GM23338 (cell line): ENCODE measurements at regions not wholly inside any gene's neighbourhood (a gene's known extent, or its start where the extent isn't known, plus 50 kb on each side); places are given as distances from the start of the nearest gene placed in this dataset.

Source experiments
- ATAC-seq: fragments of 200-7000 bp; cut with Tn5 transposase; 3 replicates; pipeline ENCODE4 v1.9.1; 2020
- DNase-seq: peaks from one replicate; pipeline ENCODE4 v3.0.0-alpha.2; 2015; ENCODE audit warnings: low spot score
- H2AFZ ChIP-seq: fragments of 200-600 bp; sonication (generic); 2 replicates; pipeline ENCODE4 v1.8.0; 2016; ENCODE audit warnings: antibody characterized with exemption, mild to moderate bottlenecking, moderate library complexity
- H3F3A ChIP-seq: fragments of 200-600 bp; sonication (generic); replicated peaks from 2 replicates; pipeline ENCODE4 v1.8.0; 2017; ENCODE audit warnings: antibody characterized with exemption, mixed run types, low read depth
- H3K27ac ChIP-seq: fragments of 200-600 bp; sonication (generic); 2 replicates; pipeline ENCODE4 v1.6.1; 2016; ENCODE audit warnings: low read depth
- H3K27me3 ChIP-seq: fragments of 200-600 bp; sonication (generic); 2 replicates; pipeline ENCODE4 v1.8.0; 2016; ENCODE audit warnings: mild to moderate bottlenecking, mixed run types, moderate library complexity; ENCODE audit not compliant: insufficient read depth
- H3K36me3 ChIP-seq: fragments of 200-600 bp; sonication (generic); 2 replicates; pipeline ENCODE4 v1.8.0; 2016; ENCODE audit warnings: mild to moderate bottlenecking; ENCODE audit not compliant: insufficient read depth
- H3K4me1 ChIP-seq: fragments of 200-600 bp; sonication (generic); 2 replicates; pipeline ENCODE4 v1.8.0; 2016; ENCODE audit warnings: mild to moderate bottlenecking, moderate library complexity; ENCODE audit not compliant: insufficient read depth
- H3K4me2 ChIP-seq: fragments of 200-600 bp; sonication (generic); 2 replicates; pipeline ENCODE4 v1.7.1; 2017; ENCODE audit warnings: mixed run types
- H3K4me3 ChIP-seq: fragments of 200-600 bp; sonication (generic); 2 replicates; pipeline ENCODE4 v1.6.1; 2016; ENCODE audit warnings: mixed run types
- H3K79me2 ChIP-seq: fragments of 200-600 bp; sonication (generic); replicated peaks from 2 replicates; pipeline ENCODE4 v1.8.0; 2017; ENCODE audit warnings: mild to moderate bottlenecking; ENCODE audit not compliant: insufficient read depth
- H3K9me2 ChIP-seq: fragments of 200-600 bp; sonication (generic); 2 replicates; pipeline ENCODE4 v1.8.0; 2017; ENCODE audit not compliant: insufficient read depth
- H4K20me1 ChIP-seq: fragments of 200-600 bp; sonication (generic); replicated peaks from 2 replicates; pipeline ENCODE4 v1.8.0; 2017; ENCODE audit warnings: mild to moderate bottlenecking; ENCODE audit not compliant: insufficient read depth
- H3K27ac Mint-ChIP-seq: 2 replicates; pipeline ENCODE4 v1.8.0; 2020; ENCODE audit warnings: inconsistent platforms, mild to moderate bottlenecking, moderate library complexity, mixed read lengths
- H3K27me3 Mint-ChIP-seq: 3 replicates; pipeline ENCODE4 v1.8.0; 2022; ENCODE audit warnings: low read depth, mild to moderate bottlenecking, moderate library complexity, mixed read lengths, inconsistent platforms; ENCODE audit not compliant: insufficient read depth, poor library complexity
- H3K36me3 Mint-ChIP-seq: 3 replicates; pipeline ENCODE4 v1.8.0; 2021; ENCODE audit warnings: low read depth, mild to moderate bottlenecking, inconsistent platforms, moderate library complexity, mixed read lengths
- H3K4me1 Mint-ChIP-seq: 3 replicates; pipeline ENCODE4 v1.8.0; 2020; ENCODE audit warnings: mild to moderate bottlenecking, inconsistent platforms, mixed read lengths
- H3K4me3 Mint-ChIP-seq: 3 replicates; pipeline ENCODE4 v1.8.0; 2021; ENCODE audit warnings: moderate library complexity, mild to moderate bottlenecking, inconsistent platforms, mixed read lengths
- H3K9me3 Mint-ChIP-seq: 3 replicates; pipeline ENCODE4 v1.8.0; 2020; ENCODE audit warnings: moderate library complexity, mild to moderate bottlenecking, inconsistent platforms, mixed read lengths
- EZH2 ChIP-seq: fragments of 200-600 bp; sonication (generic); IDR thresholded peaks from one replicate; pipeline ENCODE4 v1.8.0; 2017; ENCODE audit warnings: antibody characterized with exemption, mild to moderate bottlenecking, low read depth; ENCODE audit not compliant: unreplicated experiment
- NANOG ChIP-seq: IDR thresholded peaks from 2 replicates; pipeline ENCODE4 v1.6.1; 2016; ENCODE audit warnings: antibody characterized with exemption, borderline replicate concordance
- POLR2AphosphoS5 ChIP-seq: IDR thresholded peaks from 2 replicates; pipeline ENCODE4 v1.6.1; 2016; ENCODE audit warnings: antibody characterized with exemption, low read depth
- ZNF114 ChIP-seq: fragments of 250-450 bp; sonication (Bioruptor Pico); IDR thresholded peaks from 2 replicates; pipeline ENCODE4 v1.5.0; 2020; ENCODE audit warnings: mild to moderate bottlenecking, moderate library complexity
- ZNF331 ChIP-seq: fragments of 250-450 bp; sonication (Bioruptor Pico); IDR thresholded peaks from 2 replicates; pipeline ENCODE4 v1.5.0; 2020; ENCODE audit warnings: low read depth, mild to moderate bottlenecking, moderate library complexity
- TF ChIP-seq, protein P1 (sequence below): IDR thresholded peaks from one replicate; pipeline ENCODE4 v1.6.1; 2018; ENCODE audit warnings: antibody characterized with exemption; ENCODE audit not compliant: unreplicated experiment
- TF ChIP-seq, protein P2 (sequence below): IDR thresholded peaks from 2 replicates; pipeline ENCODE4 v1.6.1; 2016; ENCODE audit warnings: antibody characterized with exemption
- TF ChIP-seq, protein P3 (sequence below), 2 experiments: fragments of 200-600 bp in 1 of 2; sonication (generic) in 1 of 2; conservative IDR thresholded peaks; 2 replicates each; pipeline versions ENCODE4 v1.5.1 to v1.6.1; 2016 to 2017; ENCODE audit warnings: antibody characterized with exemption in 2 of 2, low read depth in 2 of 2, mild to moderate bottlenecking in 2 of 2, moderate library complexity in 1 of 2

DNA sequence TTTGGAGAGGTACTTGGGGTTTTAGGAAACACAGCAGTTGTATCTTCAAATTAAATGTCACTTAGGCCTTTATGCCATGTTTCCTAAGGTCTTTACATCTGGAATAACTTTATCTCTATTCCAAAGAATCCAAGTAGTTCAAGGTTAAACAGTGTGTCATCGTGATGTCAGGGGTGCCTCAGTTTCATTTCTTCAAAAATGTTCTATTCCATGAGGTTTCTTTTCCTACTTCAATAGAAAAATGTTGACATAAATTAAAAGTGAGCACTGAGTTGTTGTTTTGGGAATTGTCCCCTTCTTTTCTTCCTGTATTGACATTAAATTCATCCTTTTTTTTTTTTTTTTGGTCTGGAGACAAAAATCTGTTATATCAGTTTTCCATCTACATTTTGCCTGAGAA lies 160.6 kb upstream of the C21orf91 start (continued):
- TF ChIP-seq, protein P1, sequence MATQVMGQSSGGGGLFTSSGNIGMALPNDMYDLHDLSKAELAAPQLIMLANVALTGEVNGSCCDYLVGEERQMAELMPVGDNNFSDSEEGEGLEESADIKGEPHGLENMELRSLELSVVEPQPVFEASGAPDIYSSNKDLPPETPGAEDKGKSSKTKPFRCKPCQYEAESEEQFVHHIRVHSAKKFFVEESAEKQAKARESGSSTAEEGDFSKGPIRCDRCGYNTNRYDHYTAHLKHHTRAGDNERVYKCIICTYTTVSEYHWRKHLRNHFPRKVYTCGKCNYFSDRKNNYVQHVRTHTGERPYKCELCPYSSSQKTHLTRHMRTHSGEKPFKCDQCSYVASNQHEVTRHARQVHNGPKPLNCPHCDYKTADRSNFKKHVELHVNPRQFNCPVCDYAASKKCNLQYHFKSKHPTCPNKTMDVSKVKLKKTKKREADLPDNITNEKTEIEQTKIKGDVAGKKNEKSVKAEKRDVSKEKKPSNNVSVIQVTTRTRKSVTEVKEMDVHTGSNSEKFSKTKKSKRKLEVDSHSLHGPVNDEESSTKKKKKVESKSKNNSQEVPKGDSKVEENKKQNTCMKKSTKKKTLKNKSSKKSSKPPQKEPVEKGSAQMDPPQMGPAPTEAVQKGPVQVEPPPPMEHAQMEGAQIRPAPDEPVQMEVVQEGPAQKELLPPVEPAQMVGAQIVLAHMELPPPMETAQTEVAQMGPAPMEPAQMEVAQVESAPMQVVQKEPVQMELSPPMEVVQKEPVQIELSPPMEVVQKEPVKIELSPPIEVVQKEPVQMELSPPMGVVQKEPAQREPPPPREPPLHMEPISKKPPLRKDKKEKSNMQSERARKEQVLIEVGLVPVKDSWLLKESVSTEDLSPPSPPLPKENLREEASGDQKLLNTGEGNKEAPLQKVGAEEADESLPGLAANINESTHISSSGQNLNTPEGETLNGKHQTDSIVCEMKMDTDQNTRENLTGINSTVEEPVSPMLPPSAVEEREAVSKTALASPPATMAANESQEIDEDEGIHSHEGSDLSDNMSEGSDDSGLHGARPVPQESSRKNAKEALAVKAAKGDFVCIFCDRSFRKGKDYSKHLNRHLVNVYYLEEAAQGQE, result no peak
- TF ChIP-seq, protein P2, sequence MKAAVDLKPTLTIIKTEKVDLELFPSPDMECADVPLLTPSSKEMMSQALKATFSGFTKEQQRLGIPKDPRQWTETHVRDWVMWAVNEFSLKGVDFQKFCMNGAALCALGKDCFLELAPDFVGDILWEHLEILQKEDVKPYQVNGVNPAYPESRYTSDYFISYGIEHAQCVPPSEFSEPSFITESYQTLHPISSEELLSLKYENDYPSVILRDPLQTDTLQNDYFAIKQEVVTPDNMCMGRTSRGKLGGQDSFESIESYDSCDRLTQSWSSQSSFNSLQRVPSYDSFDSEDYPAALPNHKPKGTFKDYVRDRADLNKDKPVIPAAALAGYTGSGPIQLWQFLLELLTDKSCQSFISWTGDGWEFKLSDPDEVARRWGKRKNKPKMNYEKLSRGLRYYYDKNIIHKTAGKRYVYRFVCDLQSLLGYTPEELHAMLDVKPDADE, result no peak
- TF ChIP-seq ZNF331 (CRISPR knock-in tag), result no peak
- no peak for TF ChIP-seq POLR2AphosphoS5
- TF ChIP-seq, protein P3, sequence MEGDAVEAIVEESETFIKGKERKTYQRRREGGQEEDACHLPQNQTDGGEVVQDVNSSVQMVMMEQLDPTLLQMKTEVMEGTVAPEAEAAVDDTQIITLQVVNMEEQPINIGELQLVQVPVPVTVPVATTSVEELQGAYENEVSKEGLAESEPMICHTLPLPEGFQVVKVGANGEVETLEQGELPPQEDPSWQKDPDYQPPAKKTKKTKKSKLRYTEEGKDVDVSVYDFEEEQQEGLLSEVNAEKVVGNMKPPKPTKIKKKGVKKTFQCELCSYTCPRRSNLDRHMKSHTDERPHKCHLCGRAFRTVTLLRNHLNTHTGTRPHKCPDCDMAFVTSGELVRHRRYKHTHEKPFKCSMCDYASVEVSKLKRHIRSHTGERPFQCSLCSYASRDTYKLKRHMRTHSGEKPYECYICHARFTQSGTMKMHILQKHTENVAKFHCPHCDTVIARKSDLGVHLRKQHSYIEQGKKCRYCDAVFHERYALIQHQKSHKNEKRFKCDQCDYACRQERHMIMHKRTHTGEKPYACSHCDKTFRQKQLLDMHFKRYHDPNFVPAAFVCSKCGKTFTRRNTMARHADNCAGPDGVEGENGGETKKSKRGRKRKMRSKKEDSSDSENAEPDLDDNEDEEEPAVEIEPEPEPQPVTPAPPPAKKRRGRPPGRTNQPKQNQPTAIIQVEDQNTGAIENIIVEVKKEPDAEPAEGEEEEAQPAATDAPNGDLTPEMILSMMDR (conservative IDR thresholded peaks at IDR 0.05; ENCODE audit: low read depth in 2 of 2), result no peak
- TF ChIP-seq NANOG, result no peak
- no peak for TF ChIP-seq ZNF114 (CRISPR knock-in tag)

DNA sequence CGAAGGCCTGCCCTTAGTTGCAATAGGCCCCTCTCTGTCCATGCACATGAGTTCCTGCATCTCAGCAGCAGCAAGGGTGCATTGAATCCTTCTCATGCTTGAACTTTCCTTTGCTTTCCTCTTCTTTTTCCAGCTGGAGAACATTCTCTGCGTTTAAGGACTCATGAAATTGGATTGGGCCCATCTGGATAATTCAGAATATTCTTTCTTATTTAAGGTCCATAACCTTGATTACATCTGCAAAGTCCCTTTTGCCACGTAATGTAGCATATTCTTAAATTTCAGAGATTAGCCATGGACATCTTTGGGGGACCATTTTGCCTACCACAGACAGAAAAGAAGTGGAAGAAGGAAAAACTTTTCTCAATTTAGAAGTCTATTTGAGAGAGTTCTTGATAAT lies 159.7 kb upstream of the C21orf91 start:
- H3K4me2 ChIP-seq, result no peak overlapping the region
- no peaks in the 10 kb centered on the region for H3K9me2 ChIP-seq
- H3K27me3 ChIP-seq, result no peaks in the 10 kb centered on the region
- Mint-ChIP-seq H3K4me3 (no peak overlapping the region), H3K4me1 (peaks cover 3% of the 10 kb centered on the region; the same call in 1 of the 3 replicates), H3K9me3 (0 out of 3 replicates have a peak, but pooled peaks cover 2% of the 10 kb centered on the region), H3K36me3 (no peaks in the 10 kb centered on the region), H3K27ac (no peak overlapping the region), H3K27me3 (no peaks in the 10 kb centered on the region)
- no peaks in the 10 kb centered on the region for H3K4me1 ChIP-seq
- H3K4me3 ChIP-seq, result no peak overlapping the region
- no peaks in the 10 kb centered on the region for H4K20me1 ChIP-seq
- H3K27ac ChIP-seq, result no peak overlapping the region
- no peak for ATAC-seq
- H3K79me2 ChIP-seq, result no peaks in the 10 kb centered on the region
- DNase-seq, result no peak
- no peaks in the 10 kb centered on the region for H3K36me3 ChIP-seq
- H3F3A ChIP-seq, result no peaks in the 10 kb centered on the region
- H2AFZ ChIP-seq, result peak overlapping the region; percentile 29; the same call in 1 of the 2 replicates
- TF ChIP-seq, protein P2, result no peak
- no peak for TF ChIP-seq EZH2
- TF ChIP-seq ZNF331 (CRISPR knock-in tag), result no peak
- TF ChIP-seq, protein P3 (conservative IDR thresholded peaks at IDR 0.05; ENCODE audit: low read depth in 2 of 2), result no peak
